H1 (cell line): ENCODE measurements at regions not wholly inside any gene's neighbourhood (a gene's known extent, or its start where the extent isn't known, plus 50 kb on each side); places are given as distances from the start of the nearest gene placed in this dataset.

Source experiments
- CTCF ChIA-PET: fragments of 300-600 bp; sonication (Branson Sonifier 250); formaldehyde crosslinking; loops from one replicate; lab custom pipeline; 2021; ENCODE audit not compliant: partially characterized antibody; lab: Charles Lee
- POLR2A ChIA-PET: fragments of 300-600 bp; sonication (Branson Sonifier 250); formaldehyde crosslinking; loops from one replicate; lab custom pipeline; 2021; ENCODE audit warnings: inconsistent platforms; ENCODE audit not compliant: partially characterized antibody; lab: Charles Lee
- DNase-seq, 2 experiments: peaks; one replicate each; pipeline versions ENCODE4 v3.0.0 to v3.0.0-alpha.2; 2010 to 2022; ENCODE audit warnings: low spot score in 2 of 2, low read depth in 1 of 2, mixed read lengths in 1 of 2
- FAIRE-seq: peaks from 2 replicates; lab custom pipeline; 2011; peaks lifted over from hg19 to GRCh38; lab: Jason Lieb, UNC
- H2AFZ ChIP-seq: 2 replicates; pipeline ENCODE4 v1.8.1; 2012; ENCODE audit warnings: low read length, inconsistent platforms
- H2AK5ac ChIP-seq: 2 replicates; pipeline ENCODE4 v1.6.1; 2013; ENCODE audit warnings: low read depth, low read length
- H2BK120ac ChIP-seq: replicated peaks from 2 replicates; pipeline ENCODE3; 2013; ENCODE audit warnings: low read depth, low read length, inconsistent platforms
- H2BK12ac ChIP-seq: 2 replicates; pipeline ENCODE4 v1.6.1; 2013; ENCODE audit warnings: low read depth, low read length
- H2BK15ac ChIP-seq: 2 replicates; pipeline ENCODE4 v1.6.1; 2013; ENCODE audit warnings: low read length
- H2BK20ac ChIP-seq: 2 replicates; pipeline ENCODE4 v1.6.1; 2013; ENCODE audit warnings: low read length
- H2BK5ac ChIP-seq: 2 replicates; pipeline ENCODE4 v1.6.1; 2013; ENCODE audit warnings: low read depth, low read length
- H3K14ac ChIP-seq: 2 replicates; pipeline ENCODE4 v1.6.1; 2013; ENCODE audit warnings: inconsistent platforms; ENCODE audit not compliant: insufficient read length
- H3K18ac ChIP-seq: 2 replicates; pipeline ENCODE4 v1.6.1; 2013; ENCODE audit warnings: low read length; ENCODE audit errors: extremely low read depth
- H3K23ac ChIP-seq: 2 replicates; pipeline ENCODE4 v1.6.1; 2013; ENCODE audit warnings: inconsistent platforms; ENCODE audit not compliant: insufficient read length
- H3K23me2 ChIP-seq: 2 replicates; pipeline ENCODE4 v1.6.1; 2013; ENCODE audit warnings: low read depth, low read length
- H3K27ac ChIP-seq: 2 replicates; pipeline ENCODE4 v1.6.1; 2011; ENCODE audit warnings: low read depth, low read length, inconsistent platforms
- H3K27me3 ChIP-seq, 4 experiments: replicated peaks in 1 of 4; 1 replicate in 1 of 4; 2 replicates in 3 of 4; pipeline versions ENCODE4 v1.6.1 to v1.8.1; 2011 to 2013; ENCODE audit warnings: low read length in 3 of 4, mild to moderate bottlenecking in 3 of 4, inconsistent platforms in 2 of 4, mixed read lengths in 2 of 4, moderate library complexity in 1 of 4; ENCODE audit not compliant: control insufficient read depth in 3 of 4, insufficient read depth in 3 of 4; ENCODE audit errors: extremely low read depth in 1 of 4
- H3K36me3 ChIP-seq, 4 experiments: 2 replicates each; pipeline versions ENCODE4 v1.6.1 to v1.8.1; 2011 to 2013; ENCODE audit warnings: mild to moderate bottlenecking in 4 of 4, low read length in 3 of 4, moderate library complexity in 2 of 4, control low read depth in 1 of 4, inconsistent platforms in 1 of 4; ENCODE audit not compliant: insufficient read depth in 4 of 4, control insufficient read depth in 2 of 4
- H3K4ac ChIP-seq: replicated peaks from 2 replicates; pipeline ENCODE3; 2013; ENCODE audit warnings: low read length, low read depth, mixed read lengths, inconsistent platforms; ENCODE audit not compliant: insufficient read length
- H3K4me1 ChIP-seq, 4 experiments: replicated peaks in 1 of 4; 1 replicate in 1 of 4; 2 replicates in 3 of 4; pipeline versions ENCODE4 v1.6.1 to v1.8.1; 2011 to 2013; ENCODE audit warnings: low read length in 3 of 4, inconsistent platforms in 2 of 4, mixed read lengths in 1 of 4; ENCODE audit not compliant: insufficient read depth in 4 of 4, control insufficient read depth in 3 of 4
- H3K4me2 ChIP-seq, 2 experiments: 2 replicates each; pipeline versions ENCODE4 v1.6.1 to v1.8.1; 2011 to 2013; ENCODE audit warnings: low read depth in 2 of 2, low read length in 2 of 2, control low read depth in 1 of 2, inconsistent platforms in 1 of 2, mild to moderate bottlenecking in 1 of 2; ENCODE audit not compliant: insufficient read depth in 1 of 2
- H3K4me3 ChIP-seq, 4 experiments: fragments of 200-600, 300-600 bp in 1 of 4; sonication (generic), shearing (Covaris generic), sonication (Bioruptor Twin) in 1 of 4; 2 replicates each; pipeline versions ENCODE4 v1.5.1 to v1.8.1; 2011 to 2016; ENCODE audit warnings: low read length in 4 of 4, low read depth in 3 of 4, control low read depth in 2 of 4, inconsistent platforms in 2 of 4, mild to moderate bottlenecking in 2 of 4, mixed read lengths in 1 of 4, moderate library complexity in 1 of 4; ENCODE audit not compliant: insufficient read depth in 2 of 4; ENCODE audit errors: extremely low read depth in 1 of 4
- H3K56ac ChIP-seq: replicated peaks from 2 replicates; pipeline ENCODE3; 2013; ENCODE audit warnings: low read depth, mild to moderate bottlenecking, mixed read lengths, low read length, inconsistent platforms; ENCODE audit not compliant: insufficient read length
- H3K79me1 ChIP-seq: 2 replicates; pipeline ENCODE4 v1.6.1; 2013; ENCODE audit warnings: low read depth, low read length, control low read depth
- H3K79me2 ChIP-seq, 2 experiments: 2 replicates each; pipeline versions ENCODE4 v1.6.1 to v1.8.1; 2012 to 2013; ENCODE audit warnings: low read length in 2 of 2, mild to moderate bottlenecking in 2 of 2, inconsistent platforms in 1 of 2; ENCODE audit not compliant: insufficient read depth in 2 of 2, control insufficient read depth in 1 of 2
- H3K9ac ChIP-seq, 4 experiments: replicated peaks in 1 of 4; 1 replicate in 1 of 4; 2 replicates in 3 of 4; pipeline versions ENCODE4 v1.6.1 to v1.8.1; 2011 to 2013; ENCODE audit warnings: low read depth in 3 of 4, low read length in 3 of 4, control low read depth in 2 of 4, mild to moderate bottlenecking in 2 of 4, moderate library complexity in 2 of 4, inconsistent platforms in 1 of 4; ENCODE audit errors: extremely low read depth in 1 of 4
- H3K9me3 ChIP-seq, 2 experiments: 2 replicates each; pipeline versions ENCODE4 v1.6.1 to v1.8.1; 2012 to 2013; ENCODE audit warnings: mild to moderate bottlenecking in 2 of 2, moderate library complexity in 2 of 2, control low read depth in 1 of 2, inconsistent platforms in 1 of 2, low read depth in 1 of 2, low read length in 1 of 2, mixed read lengths in 1 of 2; ENCODE audit not compliant: insufficient read depth in 2 of 2
- H4K20me1 ChIP-seq, 2 experiments: replicated peaks in 1 of 2; 2 replicates each; pipeline versions ENCODE3 to v1.8.1; 2011 to 2013; ENCODE audit warnings: inconsistent platforms in 2 of 2, low read length in 2 of 2, mild to moderate bottlenecking in 1 of 2; ENCODE audit not compliant: insufficient read depth in 2 of 2, control insufficient read depth in 1 of 2
- H4K5ac ChIP-seq: 2 replicates; pipeline ENCODE4 v1.6.1; 2013; ENCODE audit warnings: low read length, low read depth, mixed read lengths, inconsistent platforms; ENCODE audit not compliant: insufficient read length
- H4K8ac ChIP-seq: 2 replicates; pipeline ENCODE4 v1.8.0; 2013; ENCODE audit warnings: mild to moderate bottlenecking, moderate library complexity, low read length, inconsistent platforms; ENCODE audit not compliant: insufficient read depth; ENCODE audit errors: extremely low read depth
- H4K91ac ChIP-seq: replicated peaks from 2 replicates; pipeline ENCODE3; 2013; ENCODE audit warnings: low read length, mixed read lengths, inconsistent platforms; ENCODE audit not compliant: insufficient read length
- HDAC2 ChIP-seq, 2 experiments: fragments of 300-600 bp in 1 of 2; sonication (generic) in 1 of 2; IDR thresholded peaks; 2 replicates each; pipeline ENCODE4 v1.6.1; 2011 to 2012; ENCODE audit warnings: low read depth in 2 of 2, low read length in 2 of 2, mild to moderate bottlenecking in 2 of 2, moderate library complexity in 2 of 2, borderline replicate concordance in 1 of 2, inconsistent platforms in 1 of 2
- JUN ChIP-seq: IDR thresholded peaks from 2 replicates; pipeline ENCODE4 v1.6.1; 2011; ENCODE audit warnings: low read depth, mild to moderate bottlenecking, improper control_type of control experiment, low read length
- POU5F1 ChIP-seq: IDR thresholded peaks from 2 replicates; pipeline ENCODE4 v1.6.1; 2011; ENCODE audit warnings: low read depth, mild to moderate bottlenecking, low read length, moderate library complexity
- RXRA ChIP-seq: IDR thresholded peaks from 2 replicates; pipeline ENCODE4 v1.6.1; 2011; ENCODE audit warnings: low read depth, mild to moderate bottlenecking, low read length, moderate library complexity; ENCODE audit not compliant: insufficient read depth
- SIRT6 ChIP-seq: IDR thresholded peaks from one replicate; pipeline ENCODE4 v1.7.1; 2012; ENCODE audit warnings: low read length, inconsistent platforms
- YY1 ChIP-seq: IDR thresholded peaks from 2 replicates; pipeline ENCODE4 v1.6.1; 2011; ENCODE audit warnings: low read depth, mild to moderate bottlenecking, low read length
- WGBS, 2 experiments: shearing (Covaris generic) in 1 of 2; methylation state at CpG; one replicate each; pipeline versions ENCODE4 v1.1.6 to v1.1.7; 2013 to 2015; ENCODE audit warnings: low lambda C conversion rate in 2 of 2, mixed read lengths in 2 of 2, inconsistent platforms in 1 of 2, low coverage in 1 of 2, missing lambda C conversion rate in 1 of 2; ENCODE audit not compliant: insufficient replicate concordance in 2 of 2, insufficient coverage in 1 of 2, insufficient read length in 1 of 2; ENCODE audit errors: extremely low coverage in 1 of 2, missing lambda C conversion rate in 1 of 2; 5-methylcytosine and 5-hydroxymethylcytosine counted together
- TF ChIP-seq, protein P1 (sequence below): IDR thresholded peaks from 2 replicates; pipeline ENCODE4 v1.6.1; 2011; ENCODE audit warnings: low read depth, mild to moderate bottlenecking, low read length; ENCODE audit not compliant: insufficient read depth

DNA sequence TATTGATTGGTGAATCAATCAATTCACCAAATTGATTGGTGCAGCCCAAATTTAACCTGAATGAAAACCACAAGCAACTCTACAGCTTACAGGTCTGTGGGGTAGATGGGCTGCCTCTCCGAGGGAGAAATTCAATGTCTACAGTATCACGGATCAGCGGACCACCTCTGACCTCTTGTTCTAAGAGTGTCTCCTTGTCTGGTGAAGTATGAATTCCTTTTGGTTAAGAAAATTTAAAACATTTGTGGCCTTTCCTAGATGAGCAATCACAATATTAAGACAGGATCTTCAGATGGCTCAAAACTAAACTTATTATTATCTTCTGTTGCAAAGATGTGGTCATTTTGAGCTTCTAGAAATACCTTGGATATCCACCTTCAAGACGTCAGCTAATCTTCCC lies 153.3 kb downstream of the IL15 start:
- FAIRE-seq: no peak
- Histone ChIP-seq H3K27me3 (no peaks in the 10 kb centered on the region), H3K27ac (no peak overlapping the region), H3K9me3 (no peaks in the 10 kb centered on the region), H3K79me2 (no peaks in the 10 kb centered on the region), H3K4me2 (no peak overlapping the region), H3K79me1 (no peaks in the 10 kb centered on the region), H2AFZ (no peak overlapping the region), H3K14ac (no peak overlapping the region), H3K4me1 (no peaks in the 10 kb centered on the region), H2BK120ac (no peak overlapping the region), H3K56ac (no peak overlapping the region), H2BK12ac (no peak overlapping the region), H2BK20ac (no peak overlapping the region), H3K36me3 (no peaks in the 10 kb centered on the region), H2AK5ac (no peak overlapping the region), H2BK15ac (no peak overlapping the region), H3K4ac (no peak overlapping the region), H4K5ac (no peak overlapping the region), H4K91ac (no peak overlapping the region), H2BK5ac (no peak overlapping the region), H4K8ac (no peak overlapping the region), H4K20me1 (no peaks in the 10 kb centered on the region), H3K18ac (no peak overlapping the region), H3K4me3 (no peak overlapping the region), H3K23me2 (no peaks in the 10 kb centered on the region), H3K9ac (no peak overlapping the region), H3K23ac (no peak overlapping the region)
- no peak for DNase-seq
- POLR2A ChIA-PET: no interaction called here
- CTCF ChIA-PET: interaction anchor here (1.0 kb wide), 1 partner anchor 23 kb away, joined by 3 read pairs; no protein-coding TSS in a partner anchor
- 97% methylated on average over 4 of the region's 4 CpGs; no CpG with 5 or more reads in 1 of the 2 experiments for WGBS, 2 experiments
- TF ChIP-seq SIRT6 (no peak), HDAC2 (IDR thresholded peaks at IDR 0.05; ENCODE audit: borderline replicate concordance in 1 of 2, low read depth in 2 of 2, low read length in 2 of 2) (no peak), JUN (no peak), RXRA (no peak), YY1 (no peak), POU5F1 (no peak)
- TF ChIP-seq, protein P1, sequence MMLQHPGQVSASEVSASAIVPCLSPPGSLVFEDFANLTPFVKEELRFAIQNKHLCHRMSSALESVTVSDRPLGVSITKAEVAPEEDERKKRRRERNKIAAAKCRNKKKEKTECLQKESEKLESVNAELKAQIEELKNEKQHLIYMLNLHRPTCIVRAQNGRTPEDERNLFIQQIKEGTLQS: no peak
